ENCODE measurements at regions not wholly inside any gene's neighbourhood (a gene's known extent, or its start where the extent isn't known, plus 50 kb on each side); places are given as distances from the start of the nearest gene placed in this dataset.

GRCh38 chr2:72028351-72028995 is 119.2 kb downstream of the CYP26B1 start:
- TF ChIP-seq POLR2AphosphoS5 (IDR thresholded peaks at IDR 0.05; ENCODE audit: low read depth, low read length) (no peak), REST (IDR thresholded peaks at IDR 0.05; ENCODE audit: insufficient read depth in 1 of 2, low read depth in 2 of 2, low read length in 2 of 2) (no peak)
